Bronchial epithelial cell (primary cell): ENCODE measurements at regions not wholly inside any gene's neighbourhood (a gene's known extent, or its start where the extent isn't known, plus 50 kb on each side); places are given as distances from the start of the nearest gene placed in this dataset.

ENCODE experiments used
- DNase-seq: peaks from one replicate; pipeline ENCODE4 v3.0.0-alpha.2; 2010; ENCODE audit warnings: low read depth
- FAIRE-seq: peaks from 2 replicates; lab custom pipeline; 2011; peaks lifted over from hg19 to GRCh38; lab: Jason Lieb, UNC
- H3K27me3 ChIP-seq: 2 replicates; pipeline ENCODE4 v1.5.1; 2011; ENCODE audit warnings: low read length; ENCODE audit not compliant: control insufficient read depth, insufficient read depth
- H3K36me3 ChIP-seq: 2 replicates; pipeline ENCODE4 v1.5.1; 2011; ENCODE audit warnings: low read length; ENCODE audit not compliant: control insufficient read depth, insufficient read depth
- H3K4me3 ChIP-seq: 2 replicates; pipeline ENCODE4 v1.5.1; 2011; ENCODE audit warnings: mild to moderate bottlenecking, low read depth, low read length, control low read depth
- TF ChIP-seq, protein P1 (sequence below): IDR thresholded peaks from 2 replicates; pipeline ENCODE4 v1.5.1; 2011; ENCODE audit warnings: mild to moderate bottlenecking, moderate library complexity, low read length, control low read depth, inconsistent platforms; ENCODE audit not compliant: insufficient read depth, severe bottlenecking

DNA sequence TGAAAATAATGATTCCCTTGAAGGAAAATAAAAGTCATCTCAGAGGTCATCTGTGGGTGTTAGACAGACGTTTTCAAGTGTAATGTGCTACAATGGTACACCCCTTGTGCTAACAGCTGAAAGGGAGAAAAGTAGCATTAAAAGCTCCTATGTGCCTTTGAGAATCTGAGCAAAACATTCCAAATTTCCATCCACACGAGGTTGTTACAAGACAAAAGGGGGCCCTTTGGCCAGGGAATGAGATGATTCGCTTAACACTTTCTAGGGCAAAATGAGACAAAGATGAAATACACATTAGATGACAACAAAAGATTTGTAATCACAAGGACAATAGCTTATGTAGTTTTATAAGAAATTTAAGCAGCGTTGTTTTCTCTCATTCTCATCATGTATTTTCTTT is 303.6 kb downstream of the LMX1A start:
- H3K27me3 ChIP-seq = no peaks in the 10 kb centered on the region
- H3K36me3 ChIP-seq = no peaks in the 10 kb centered on the region
- TF ChIP-seq, protein P1, sequence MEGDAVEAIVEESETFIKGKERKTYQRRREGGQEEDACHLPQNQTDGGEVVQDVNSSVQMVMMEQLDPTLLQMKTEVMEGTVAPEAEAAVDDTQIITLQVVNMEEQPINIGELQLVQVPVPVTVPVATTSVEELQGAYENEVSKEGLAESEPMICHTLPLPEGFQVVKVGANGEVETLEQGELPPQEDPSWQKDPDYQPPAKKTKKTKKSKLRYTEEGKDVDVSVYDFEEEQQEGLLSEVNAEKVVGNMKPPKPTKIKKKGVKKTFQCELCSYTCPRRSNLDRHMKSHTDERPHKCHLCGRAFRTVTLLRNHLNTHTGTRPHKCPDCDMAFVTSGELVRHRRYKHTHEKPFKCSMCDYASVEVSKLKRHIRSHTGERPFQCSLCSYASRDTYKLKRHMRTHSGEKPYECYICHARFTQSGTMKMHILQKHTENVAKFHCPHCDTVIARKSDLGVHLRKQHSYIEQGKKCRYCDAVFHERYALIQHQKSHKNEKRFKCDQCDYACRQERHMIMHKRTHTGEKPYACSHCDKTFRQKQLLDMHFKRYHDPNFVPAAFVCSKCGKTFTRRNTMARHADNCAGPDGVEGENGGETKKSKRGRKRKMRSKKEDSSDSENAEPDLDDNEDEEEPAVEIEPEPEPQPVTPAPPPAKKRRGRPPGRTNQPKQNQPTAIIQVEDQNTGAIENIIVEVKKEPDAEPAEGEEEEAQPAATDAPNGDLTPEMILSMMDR = no peak
- DNase-seq = no peak
- FAIRE-seq = no peak
- H3K4me3 ChIP-seq = no peak overlapping the region

DNA sequence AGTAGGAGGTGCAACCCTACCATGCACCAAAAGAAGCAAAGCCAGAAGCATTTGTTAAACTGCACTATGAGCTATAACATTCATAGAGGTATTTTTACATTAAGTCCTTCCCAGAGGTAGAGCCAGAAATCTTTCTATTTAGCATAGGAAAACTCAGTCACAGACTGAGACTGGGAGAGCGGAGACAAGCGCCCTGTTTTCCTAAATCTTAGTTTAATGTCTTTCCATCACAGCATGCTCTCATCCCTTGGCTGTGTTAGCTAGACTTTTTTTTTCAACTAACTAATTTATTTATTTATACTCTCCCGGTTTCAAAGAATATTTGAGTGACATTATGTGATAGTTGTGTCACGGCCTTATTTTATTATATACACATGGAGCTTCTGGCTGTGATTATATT is 304.1 kb downstream of the LMX1A start:
- H3K36me3 ChIP-seq = no peaks in the 10 kb centered on the region

DNA sequence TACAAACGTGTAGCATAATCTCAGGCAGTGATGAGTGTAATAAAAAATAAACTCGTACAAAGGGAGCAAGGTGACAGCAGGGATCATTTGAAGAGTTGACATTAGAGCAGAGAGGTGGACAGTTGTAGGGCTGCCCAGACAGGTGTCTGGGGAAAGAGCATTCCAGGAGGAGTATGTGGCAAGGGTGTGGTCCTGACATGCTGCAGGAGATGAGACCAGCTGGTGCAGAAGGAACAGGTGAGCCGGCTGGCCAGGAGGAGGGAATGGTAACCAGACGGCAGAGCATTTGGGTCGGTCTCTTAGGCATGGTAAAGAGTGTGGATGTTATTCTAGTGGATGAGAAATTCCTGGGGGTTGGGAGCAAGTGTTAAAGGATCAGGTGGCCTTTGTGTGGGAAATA is 306.3 kb downstream of the LMX1A start:
- TF ChIP-seq, protein P1 = no peak
- no peak overlapping the region for H3K4me3 ChIP-seq
- FAIRE-seq (no peak), DNase-seq (peak; percentile 13)
- no peaks in the 10 kb centered on the region for H3K27me3 ChIP-seq
- no peaks in the 10 kb centered on the region for H3K36me3 ChIP-seq

More for the DNA sequence above, 304.1 kb downstream of the LMX1A start:
- H3K27me3 ChIP-seq = no peaks in the 10 kb centered on the region
- no peak overlapping the region for H3K4me3 ChIP-seq
- FAIRE-seq (no peak), DNase-seq (no peak)
- TF ChIP-seq, protein P1 = no peak

DNA sequence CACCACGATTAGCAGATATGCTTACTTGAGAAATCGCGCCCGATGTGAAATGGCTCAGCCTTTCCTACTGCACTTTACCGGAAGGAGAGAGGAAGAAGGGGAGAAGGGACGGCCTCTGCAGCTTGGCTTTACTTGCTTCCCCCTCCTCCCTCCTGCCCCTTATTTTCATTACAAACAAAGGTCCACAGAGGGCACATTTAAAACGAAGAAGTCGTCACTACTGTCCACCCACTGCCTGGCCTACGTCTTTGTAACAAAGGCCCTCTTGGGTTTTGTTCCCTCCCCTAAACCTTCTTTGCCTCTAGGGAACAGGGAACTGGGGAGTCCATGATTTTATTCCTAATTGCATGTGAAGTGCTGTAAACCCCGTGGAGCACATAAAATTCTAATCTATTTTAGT is 308.5 kb downstream of the LMX1A start:
- TF ChIP-seq, protein P1 = no peak
- Histone ChIP-seq H3K36me3 (no peaks in the 10 kb centered on the region), H3K27me3 (no peaks in the 10 kb centered on the region), H3K4me3 (no peak overlapping the region)
- DNase-seq (no peak), FAIRE-seq (no peak)

DNA sequence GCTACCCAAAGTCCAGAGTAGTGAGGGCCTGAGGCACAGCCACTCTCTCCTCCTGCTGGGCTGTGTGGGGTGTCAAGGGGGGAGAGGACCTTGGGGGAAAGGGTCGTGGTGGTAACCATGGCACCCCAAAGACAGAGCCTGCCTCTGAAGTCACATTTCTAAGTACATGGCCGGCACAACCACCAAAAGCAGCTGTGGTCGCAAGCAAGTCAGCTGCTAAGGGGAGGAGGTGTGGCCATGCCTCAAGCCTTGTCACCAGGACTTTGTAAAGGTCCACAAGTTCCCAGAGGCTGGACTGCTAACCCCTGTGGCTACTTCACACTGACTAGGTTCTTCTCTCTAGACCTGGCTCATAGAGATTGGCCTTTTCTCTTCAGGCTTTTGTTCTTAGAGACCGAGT is 310.6 kb downstream of the LMX1A start:
- no peak for DNase-seq
- no peak for FAIRE-seq
- Histone ChIP-seq H3K36me3 (no peaks in the 10 kb centered on the region), H3K27me3 (no peaks in the 10 kb centered on the region), H3K4me3 (no peak overlapping the region)
- TF ChIP-seq, protein P1 = no peak

DNA sequence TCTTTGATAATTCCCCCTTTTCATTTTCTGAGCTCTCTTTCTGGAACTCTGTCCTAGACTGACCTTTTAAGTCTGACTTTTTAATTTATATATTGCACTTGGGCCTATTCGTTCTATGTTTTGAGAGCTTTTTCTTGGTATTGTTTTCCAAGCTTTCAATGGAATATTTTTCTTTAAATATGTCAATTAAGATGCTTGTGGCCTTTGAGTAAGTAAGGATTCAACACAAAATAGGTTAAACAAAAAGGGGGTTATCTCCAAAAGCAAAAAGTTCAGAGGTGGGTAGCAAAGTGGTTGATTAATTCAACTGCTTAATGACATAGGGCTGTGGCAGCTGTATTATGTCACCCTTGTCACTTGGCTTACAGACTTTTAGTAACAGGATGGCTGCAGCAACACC is 315.9 kb downstream of the LMX1A start:
- no peaks in the 10 kb centered on the region for H3K36me3 ChIP-seq
- FAIRE-seq (no peak), DNase-seq (no peak)
- TF ChIP-seq, protein P1 = no peak
- H3K27me3 ChIP-seq = no peaks in the 10 kb centered on the region
- H3K4me3 ChIP-seq = no peak overlapping the region
